GM12878 (cell line): ENCODE measurements at regions not wholly inside any gene's neighbourhood (a gene's known extent, or its start where the extent isn't known, plus 50 kb on each side); places are given as distances from the start of the nearest gene placed in this dataset.

Experiments
- ATAC-seq: fragments of 200-7000 bp; cut with Tn5 transposase; 3 replicates; pipeline ENCODE4 v1.9.1; 2020; ENCODE audit warnings: mild to moderate bottlenecking, moderate library complexity
- BruUV-seq: library from RNA; stranded (reverse); fragments of 400-500 nt; replicated peaks from 2 replicates; lab custom pipeline; 2021; lab: Mats Ljungman, UMichigan
- CTCF ChIA-PET: fragments of 300-600 bp; sonication (Branson Sonifier 250); formaldehyde crosslinking; extraction: SDS; loops from one replicate; lab custom pipeline; 2021; ENCODE audit warnings: inconsistent platforms; lab: Yijun Ruan, JAX
- POLR2A ChIA-PET: fragments of 350-600 bp; formaldehyde crosslinking; extraction: SDS; loops from one replicate; lab custom pipeline; 2021; ENCODE audit warnings: inconsistent platforms; lab: Charles Lee
- RAD21 ChIA-PET: fragments of 300-600 bp; sonication (Branson Sonifier 250); formaldehyde crosslinking; loops from one replicate; lab custom pipeline; 2023; ENCODE audit warnings: antibody characterized with exemption; ENCODE audit not compliant: unreplicated experiment; lab: Charles Lee
- SMC1A ChIA-PET: fragments of 300-600 bp; sonication (Branson Sonifier 250); formaldehyde crosslinking; loops from one replicate; lab custom pipeline; 2023; ENCODE audit not compliant: unreplicated experiment, uncharacterized antibody; lab: Charles Lee
- DNase-seq: peaks from one replicate; pipeline ENCODE4 v3.0.0-alpha.2; 2011; ENCODE audit warnings: low read depth, low spot score
- FAIRE-seq: peaks from 3 replicates; lab custom pipeline; 2011; peaks lifted over from hg19 to GRCh38; lab: Jason Lieb, UNC
- H2AFZ ChIP-seq: 2 replicates; pipeline ENCODE4 v1.6.0; 2011; ENCODE audit warnings: low read depth, low read length, control low read depth; ENCODE audit not compliant: control insufficient read depth
- H3K27ac ChIP-seq: 2 replicates; pipeline ENCODE4 v1.5.1; 2011; ENCODE audit warnings: control low read depth; ENCODE audit not compliant: control insufficient read depth, insufficient read depth
- H3K27me3 ChIP-seq, 2 experiments: replicated peaks in 1 of 2; 2 replicates each; pipeline versions ENCODE4 v1.6.0 to v1.6.1; 2011; ENCODE audit warnings: low read length in 1 of 2; ENCODE audit not compliant: control insufficient read depth in 2 of 2, insufficient read depth in 2 of 2
- H3K36me3 ChIP-seq, 2 experiments: 2 replicates each; pipeline ENCODE4 v1.5.1; 2011; ENCODE audit warnings: low read length in 1 of 2; ENCODE audit not compliant: control insufficient read depth in 2 of 2, insufficient read depth in 2 of 2
- H3K4me1 ChIP-seq: 2 replicates; pipeline ENCODE4 v1.6.1; 2011; ENCODE audit warnings: mild to moderate bottlenecking, low read length, moderate library complexity, mixed read lengths; ENCODE audit not compliant: control insufficient read depth, insufficient read depth
- H3K4me2 ChIP-seq: 2 replicates; pipeline ENCODE4 v1.6.0; 2011; ENCODE audit warnings: control low read depth; ENCODE audit not compliant: control insufficient read depth, insufficient read depth
- H3K4me3 ChIP-seq: fragments of 200-600 bp; sonication (generic); 2 replicates; pipeline ENCODE4 v1.5.1; 2016
- H3K79me2 ChIP-seq: 2 replicates; pipeline ENCODE4 v1.6.0; 2011; ENCODE audit warnings: low read length; ENCODE audit not compliant: control insufficient read depth, insufficient read depth
- H3K9ac ChIP-seq: 2 replicates; pipeline ENCODE4 v1.8.0; 2011; ENCODE audit warnings: low read length, control low read depth, mixed read lengths; ENCODE audit not compliant: control insufficient read depth, insufficient read depth
- H3K9me3 ChIP-seq: replicated peaks from 3 replicates; pipeline ENCODE4 v1.5.1; 2011; ENCODE audit warnings: mild to moderate bottlenecking, low read length; ENCODE audit not compliant: control insufficient read depth, insufficient read depth
- H4K20me1 ChIP-seq: 2 replicates; pipeline ENCODE4 v1.6.0; 2011; ENCODE audit not compliant: control insufficient read depth, insufficient read depth
- BCL11A ChIP-seq: IDR thresholded peaks from 2 replicates; pipeline ENCODE4 v1.6.1; 2011; ENCODE audit warnings: low read depth, low read length
- CBX3 ChIP-seq: fragments of 200-600 bp; sonication (generic); IDR thresholded peaks from 2 replicates; pipeline ENCODE4 v1.6.1; 2016; ENCODE audit warnings: low read depth, borderline replicate concordance
- DPF2 ChIP-seq: fragments of 450-650 bp; IDR thresholded peaks from 2 replicates; pipeline ENCODE4 v1.6.1; 2017; ENCODE audit warnings: mild to moderate bottlenecking
- ESRRA ChIP-seq: IDR thresholded peaks from 2 replicates; pipeline ENCODE4 v1.6.1; 2012; ENCODE audit warnings: mild to moderate bottlenecking, low read length, improper control_type of control experiment
- EZH2 ChIP-seq: IDR thresholded peaks from 2 replicates; pipeline ENCODE4 v1.6.1; 2012; ENCODE audit warnings: low read depth, mild to moderate bottlenecking, control low read depth, inconsistent platforms, low read length, borderline replicate concordance; ENCODE audit not compliant: control insufficient read depth
- IKZF2 ChIP-seq, 2 experiments: fragments of 450-650 bp; IDR thresholded peaks; 2 replicates each; pipeline ENCODE4 v1.6.1; 2017; ENCODE audit warnings: mild to moderate bottlenecking in 2 of 2, moderate library complexity in 2 of 2
- KLF5 ChIP-seq: fragments of 450-650 bp; IDR thresholded peaks from 2 replicates; pipeline ENCODE4 v1.6.1; 2014; ENCODE audit warnings: mild to moderate bottlenecking; ENCODE audit not compliant: partially characterized antibody
- MEF2A ChIP-seq: IDR thresholded peaks from 2 replicates; pipeline ENCODE4 v1.6.1; 2011; ENCODE audit warnings: low read depth, mild to moderate bottlenecking, low read length, moderate library complexity; ENCODE audit not compliant: insufficient read depth
- NBN ChIP-seq: fragments of 450-650 bp; IDR thresholded peaks from 2 replicates; pipeline ENCODE4 v1.6.1; 2016
- NFIC ChIP-seq: IDR thresholded peaks from 2 replicates; pipeline ENCODE4 v1.6.1; 2012; ENCODE audit warnings: low read depth, mild to moderate bottlenecking, inconsistent platforms, low read length, moderate library complexity
- NR2C1 ChIP-seq: fragments of 450-650 bp; IDR thresholded peaks from 2 replicates; pipeline ENCODE4 v1.6.1; 2017; ENCODE audit warnings: antibody characterized with exemption, mild to moderate bottlenecking, moderate library complexity
- NR2F1 ChIP-seq: fragments of 450-650 bp; conservative IDR thresholded peaks from 2 replicates; pipeline ENCODE4 v1.6.1; 2017; ENCODE audit warnings: mild to moderate bottlenecking
- PAX8 ChIP-seq: fragments of 450-650 bp; IDR thresholded peaks from 2 replicates; pipeline ENCODE4 v1.6.1; 2017; ENCODE audit warnings: mild to moderate bottlenecking, moderate library complexity
- PML ChIP-seq: IDR thresholded peaks from 2 replicates; pipeline ENCODE4 v1.6.1; 2012; ENCODE audit warnings: low read length, inconsistent platforms
- SMAD5 ChIP-seq: IDR thresholded peaks from 2 replicates; pipeline ENCODE4 v1.6.1; 2016; ENCODE audit warnings: antibody characterized with exemption, low read depth
- SRF ChIP-seq, 2 experiments: IDR thresholded peaks; 2 replicates each; pipeline ENCODE4 v1.6.1; 2011; ENCODE audit warnings: low read depth in 2 of 2, low read length in 2 of 2, mild to moderate bottlenecking in 1 of 2, moderate library complexity in 1 of 2
- SUZ12 ChIP-seq: fragments of 200-600 bp; sonication (generic); IDR thresholded peaks from one replicate; pipeline ENCODE4 v1.6.1; 2018; ENCODE audit warnings: antibody characterized with exemption, mild to moderate bottlenecking; ENCODE audit not compliant: unreplicated experiment
- TBL1XR1 ChIP-seq: IDR thresholded peaks from 2 replicates; pipeline ENCODE4 v1.6.1; 2012; ENCODE audit warnings: low read depth, low read length, improper control_type of control experiment
- TCF7 ChIP-seq: IDR thresholded peaks from 2 replicates; pipeline ENCODE4 v1.6.1; 2014; ENCODE audit warnings: antibody characterized with exemption, borderline replicate concordance
- ZNF24 ChIP-seq: fragments of 450-650 bp; IDR thresholded peaks from 2 replicates; pipeline ENCODE4 v1.6.1; 2017; ENCODE audit warnings: antibody characterized with exemption, mild to moderate bottlenecking
- ZSCAN29 ChIP-seq: fragments of 450-650 bp; IDR thresholded peaks from 2 replicates; pipeline ENCODE4 v1.6.1; 2017; ENCODE audit warnings: mild to moderate bottlenecking, moderate library complexity
- in situ Hi-C: fragments of 300-500 bp; cut with MboI; formaldehyde crosslinking; loops from 9 replicates; pipeline ENCODE4 v1.14.3; 2018; ENCODE audit warnings: mixed read lengths
- intact Hi-C: fragments of 100-400 bp; cut with micrococcal nuclease; formaldehyde crosslinking; loops from one replicate; pipeline ENCODE4 v1.14.2; 2022; ENCODE audit not compliant: unreplicated experiment
- TF ChIP-seq, protein P1 (sequence below): fragments of 450-650 bp; IDR thresholded peaks from 2 replicates; pipeline ENCODE4 v1.6.1; 2016; ENCODE audit warnings: mild to moderate bottlenecking

- RAD21 ChIA-PET: no interaction called here
- no peaks in the 10 kb centered on the region for H3K27me3 ChIP-seq
- CTCF ChIA-PET: no interaction called here
- in situ Hi-C loops (no loop called here), intact Hi-C loops (no loop called here)
- DNase-seq: no peak
- H3K36me3 ChIP-seq: no peaks in the 10 kb centered on the region
- POLR2A ChIA-PET: no interaction called here
- H3K9me3 ChIP-seq: no peaks in the 10 kb centered on the region
- H4K20me1 ChIP-seq: no peaks in the 10 kb centered on the region
- no peak overlapping the region for H2AFZ ChIP-seq
- no peak for TF ChIP-seq MEF2A
- TF ChIP-seq NR2F1: no peak
- no peak for TF ChIP-seq ZSCAN29
- TF ChIP-seq IKZF2 (IDR thresholded peaks at IDR 0.05): no peak
- TF ChIP-seq, protein P1, sequence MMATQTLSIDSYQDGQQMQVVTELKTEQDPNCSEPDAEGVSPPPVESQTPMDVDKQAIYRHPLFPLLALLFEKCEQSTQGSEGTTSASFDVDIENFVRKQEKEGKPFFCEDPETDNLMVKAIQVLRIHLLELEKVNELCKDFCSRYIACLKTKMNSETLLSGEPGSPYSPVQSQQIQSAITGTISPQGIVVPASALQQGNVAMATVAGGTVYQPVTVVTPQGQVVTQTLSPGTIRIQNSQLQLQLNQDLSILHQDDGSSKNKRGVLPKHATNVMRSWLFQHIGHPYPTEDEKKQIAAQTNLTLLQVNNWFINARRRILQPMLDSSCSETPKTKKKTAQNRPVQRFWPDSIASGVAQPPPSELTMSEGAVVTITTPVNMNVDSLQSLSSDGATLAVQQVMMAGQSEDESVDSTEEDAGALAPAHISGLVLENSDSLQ: no peak
- no peak overlapping the region for H3K9ac ChIP-seq
- H3K4me2 ChIP-seq: no peak overlapping the region
- no peak overlapping the region for H3K27ac ChIP-seq
- H3K4me3 ChIP-seq: no peak overlapping the region
- H3K4me1 ChIP-seq: no peaks in the 10 kb centered on the region
- no peaks in the 10 kb centered on the region for H3K79me2 ChIP-seq
- no peak for ATAC-seq
- FAIRE-seq: no peak
- no TSS peak for BruUV-seq
- SMC1A ChIA-PET: no interaction called here
Measured at GRCh38 chr2:162934191-162934590, 95.6 kb upstream of the KCNH7 start.

GRCh38 chr2:162932416-162932815 lies 93.8 kb upstream of the KCNH7 start:
- in situ Hi-C loops (no loop called here), intact Hi-C loops (no loop called here)
- Histone ChIP-seq H3K79me2 (no peaks in the 10 kb centered on the region), H3K4me3 (no peak overlapping the region), H3K4me2 (no peak overlapping the region), H3K9me3 (no peaks in the 10 kb centered on the region), H3K27ac (no peak overlapping the region), H3K27me3 (no peaks in the 10 kb centered on the region), H3K4me1 (no peaks in the 10 kb centered on the region), H4K20me1 (no peaks in the 10 kb centered on the region), H2AFZ (no peak overlapping the region), H3K36me3 (no peaks in the 10 kb centered on the region), H3K9ac (no peak overlapping the region)
- ChIA-PET SMC1A (no interaction called here), POLR2A (no interaction called here), CTCF (no interaction called here), RAD21 (no interaction called here)
- no peak for TF ChIP-seq PAX8
- no peak for TF ChIP-seq PML
- TF ChIP-seq KLF5: no peak
- TF ChIP-seq, protein P1: no peak
- no peak for TF ChIP-seq BCL11A
- no peak for TF ChIP-seq TBL1XR1
- no peak for TF ChIP-seq ZNF24
- TF ChIP-seq EZH2: no peak
- no peak for TF ChIP-seq DPF2
- TF ChIP-seq CBX3: no peak
- no peak for TF ChIP-seq NFIC
- TF ChIP-seq SMAD5: no peak
- no peak for TF ChIP-seq NR2C1
- TF ChIP-seq TCF7: no peak
- no peak for TF ChIP-seq SUZ12
- TF ChIP-seq NBN: no peak
- TF ChIP-seq ESRRA: no peak
- no peak for TF ChIP-seq SRF (IDR thresholded peaks at IDR 0.05; ENCODE audit: low read depth in 2 of 2, low read length in 2 of 2)
- no peak for FAIRE-seq
- BruUV-seq: no TSS peak
- no peak for ATAC-seq
- no peak for DNase-seq
